NT2/D1 (cell line): ENCODE measurements at regions not wholly inside any gene's neighbourhood (a gene's known extent, or its start where the extent isn't known, plus 50 kb on each side); places are given as distances from the start of the nearest gene placed in this dataset.

Experiments
- SUZ12 ChIP-seq: IDR thresholded peaks from 2 replicates; pipeline ENCODE4 v1.6.1; 2011; ENCODE audit not compliant: insufficient read length, insufficient read depth; ENCODE audit errors: extremely low read depth
- ZNF274 ChIP-seq: IDR thresholded peaks from 2 replicates; pipeline ENCODE4 v1.6.1; 2011; ENCODE audit warnings: mild to moderate bottlenecking, low read depth, low read length

DNA sequence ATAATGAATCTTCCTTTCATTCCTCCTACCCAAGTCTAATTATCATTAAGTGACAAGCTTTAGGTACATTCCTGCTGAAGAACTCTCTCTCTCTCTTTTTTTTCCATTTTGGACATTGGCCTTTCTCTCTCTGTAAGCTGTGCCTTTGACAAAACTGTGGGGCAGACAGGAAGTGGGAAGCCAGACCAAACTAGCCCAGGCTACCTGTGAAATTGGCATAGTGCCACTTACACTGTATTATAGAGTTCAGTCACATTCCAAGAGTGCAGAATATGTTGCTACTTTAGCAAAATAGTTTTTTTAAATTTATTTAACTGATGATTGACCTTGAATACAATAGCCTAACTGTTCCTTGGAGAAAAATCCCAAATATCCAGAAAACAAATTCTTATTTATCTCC is 381.5 kb upstream of the ETAA1 start:
- TF ChIP-seq SUZ12 (no peak), ZNF274 (no peak)
